GM23338 (cell line): ENCODE measurements at regions not wholly inside any gene's neighbourhood (a gene's known extent, or its start where the extent isn't known, plus 50 kb on each side); places are given as distances from the start of the nearest gene placed in this dataset.
A peak's percentile ranks its signal among the peaks of the same experiment; 100 is the strongest.

Experiments
- ATAC-seq: fragments of 200-7000 bp; cut with Tn5 transposase; 3 replicates; pipeline ENCODE4 v1.9.1; 2020
- DNase-seq: peaks from one replicate; pipeline ENCODE4 v3.0.0-alpha.2; 2015; ENCODE audit warnings: low spot score
- H2AFZ ChIP-seq: fragments of 200-600 bp; sonication (generic); 2 replicates; pipeline ENCODE4 v1.8.0; 2016; ENCODE audit warnings: antibody characterized with exemption, mild to moderate bottlenecking, moderate library complexity
- H3F3A ChIP-seq: fragments of 200-600 bp; sonication (generic); replicated peaks from 2 replicates; pipeline ENCODE4 v1.8.0; 2017; ENCODE audit warnings: antibody characterized with exemption, mixed run types, low read depth
- H3K27ac ChIP-seq: fragments of 200-600 bp; sonication (generic); 2 replicates; pipeline ENCODE4 v1.6.1; 2016; ENCODE audit warnings: low read depth
- H3K27me3 ChIP-seq: fragments of 200-600 bp; sonication (generic); 2 replicates; pipeline ENCODE4 v1.8.0; 2016; ENCODE audit warnings: mild to moderate bottlenecking, mixed run types, moderate library complexity; ENCODE audit not compliant: insufficient read depth
- H3K36me3 ChIP-seq: fragments of 200-600 bp; sonication (generic); 2 replicates; pipeline ENCODE4 v1.8.0; 2016; ENCODE audit warnings: mild to moderate bottlenecking; ENCODE audit not compliant: insufficient read depth
- H3K4me1 ChIP-seq: fragments of 200-600 bp; sonication (generic); 2 replicates; pipeline ENCODE4 v1.8.0; 2016; ENCODE audit warnings: mild to moderate bottlenecking, moderate library complexity; ENCODE audit not compliant: insufficient read depth
- H3K4me2 ChIP-seq: fragments of 200-600 bp; sonication (generic); 2 replicates; pipeline ENCODE4 v1.7.1; 2017; ENCODE audit warnings: mixed run types
- H3K4me3 ChIP-seq: fragments of 200-600 bp; sonication (generic); 2 replicates; pipeline ENCODE4 v1.6.1; 2016; ENCODE audit warnings: mixed run types
- H3K79me2 ChIP-seq: fragments of 200-600 bp; sonication (generic); replicated peaks from 2 replicates; pipeline ENCODE4 v1.8.0; 2017; ENCODE audit warnings: mild to moderate bottlenecking; ENCODE audit not compliant: insufficient read depth
- H3K9me2 ChIP-seq: fragments of 200-600 bp; sonication (generic); 2 replicates; pipeline ENCODE4 v1.8.0; 2017; ENCODE audit not compliant: insufficient read depth
- H4K20me1 ChIP-seq: fragments of 200-600 bp; sonication (generic); replicated peaks from 2 replicates; pipeline ENCODE4 v1.8.0; 2017; ENCODE audit warnings: mild to moderate bottlenecking; ENCODE audit not compliant: insufficient read depth
- H3K27ac Mint-ChIP-seq: 2 replicates; pipeline ENCODE4 v1.8.0; 2020; ENCODE audit warnings: inconsistent platforms, mild to moderate bottlenecking, moderate library complexity, mixed read lengths
- H3K27me3 Mint-ChIP-seq: 3 replicates; pipeline ENCODE4 v1.8.0; 2022; ENCODE audit warnings: low read depth, mild to moderate bottlenecking, moderate library complexity, mixed read lengths, inconsistent platforms; ENCODE audit not compliant: insufficient read depth, poor library complexity
- H3K36me3 Mint-ChIP-seq: 3 replicates; pipeline ENCODE4 v1.8.0; 2021; ENCODE audit warnings: low read depth, mild to moderate bottlenecking, inconsistent platforms, moderate library complexity, mixed read lengths
- H3K4me1 Mint-ChIP-seq: 3 replicates; pipeline ENCODE4 v1.8.0; 2020; ENCODE audit warnings: mild to moderate bottlenecking, inconsistent platforms, mixed read lengths
- H3K4me3 Mint-ChIP-seq: 3 replicates; pipeline ENCODE4 v1.8.0; 2021; ENCODE audit warnings: moderate library complexity, mild to moderate bottlenecking, inconsistent platforms, mixed read lengths
- H3K9me3 Mint-ChIP-seq: 3 replicates; pipeline ENCODE4 v1.8.0; 2020; ENCODE audit warnings: moderate library complexity, mild to moderate bottlenecking, inconsistent platforms, mixed read lengths
- ETS1 ChIP-seq: IDR thresholded peaks from 2 replicates; pipeline ENCODE4 v1.6.1; 2016; ENCODE audit warnings: antibody characterized with exemption
- EZH2 ChIP-seq: fragments of 200-600 bp; sonication (generic); IDR thresholded peaks from one replicate; pipeline ENCODE4 v1.8.0; 2017; ENCODE audit warnings: antibody characterized with exemption, mild to moderate bottlenecking, low read depth; ENCODE audit not compliant: unreplicated experiment
- EZH2phosphoT487 ChIP-seq: fragments of 200-600 bp; sonication (generic); IDR thresholded peaks from one replicate; pipeline ENCODE4 v1.8.1; 2018; ENCODE audit warnings: antibody characterized with exemption; ENCODE audit not compliant: unreplicated experiment
- JUNB ChIP-seq: IDR thresholded peaks from one replicate; pipeline ENCODE4 v1.6.1; 2016; ENCODE audit warnings: antibody characterized with exemption; ENCODE audit not compliant: unreplicated experiment
- POLR2AphosphoS5 ChIP-seq: IDR thresholded peaks from 2 replicates; pipeline ENCODE4 v1.6.1; 2016; ENCODE audit warnings: antibody characterized with exemption, low read depth
- STAT1 ChIP-seq: IDR thresholded peaks from one replicate; pipeline ENCODE4 v1.6.1; 2016; ENCODE audit warnings: antibody characterized with exemption; ENCODE audit not compliant: unreplicated experiment
- ZNF331 ChIP-seq: fragments of 250-450 bp; sonication (Bioruptor Pico); IDR thresholded peaks from 2 replicates; pipeline ENCODE4 v1.5.0; 2020; ENCODE audit warnings: low read depth, mild to moderate bottlenecking, moderate library complexity
- TF ChIP-seq, protein P1 (sequence below): IDR thresholded peaks from one replicate; pipeline ENCODE4 v1.6.1; 2018; ENCODE audit warnings: antibody characterized with exemption; ENCODE audit not compliant: unreplicated experiment
- TF ChIP-seq, protein P2 (sequence below), 2 experiments: fragments of 200-600 bp in 1 of 2; sonication (generic) in 1 of 2; conservative IDR thresholded peaks; 2 replicates each; pipeline versions ENCODE4 v1.5.1 to v1.6.1; 2016 to 2017; ENCODE audit warnings: antibody characterized with exemption in 2 of 2, low read depth in 2 of 2, mild to moderate bottlenecking in 2 of 2, moderate library complexity in 1 of 2
- TF ChIP-seq, protein P3 (sequence below): fragments of 250-450 bp; sonication (Bioruptor Pico); IDR thresholded peaks from 2 replicates; pipeline ENCODE4 v1.5.0; 2020; ENCODE audit warnings: mild to moderate bottlenecking, moderate library complexity

DNA sequence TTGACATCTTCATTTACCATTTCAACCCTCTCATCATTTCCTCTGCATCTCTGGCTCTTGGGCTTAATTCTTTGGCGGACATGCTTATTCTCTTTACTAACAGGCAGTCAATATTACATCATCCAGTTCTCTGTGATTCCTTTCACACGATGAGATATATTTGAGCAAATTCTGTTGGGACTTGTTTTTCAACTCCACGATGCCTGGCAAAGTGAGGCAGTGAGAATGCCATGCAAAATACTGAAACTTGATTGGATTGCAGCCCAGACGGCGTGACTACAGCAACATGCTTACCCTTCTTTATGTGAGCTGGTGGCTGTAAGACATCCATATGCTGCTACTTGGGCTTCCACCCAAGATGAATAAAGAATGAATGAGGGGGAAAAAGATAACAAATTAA is 101.7 kb upstream of the SPACA1 start:
- H3K36me3 Mint-ChIP-seq, result no peaks in the 10 kb centered on the region
- peaks cover 10% of the 10 kb centered on the region; the same call in 2 of the 3 replicates for H3K4me1 Mint-ChIP-seq
- Histone ChIP-seq H3K4me1 (peaks cover 6% of the 10 kb centered on the region; the same call in 1 of the 2 replicates), H3K27ac (no peak overlapping the region), H3K4me2 (no peak overlapping the region), H4K20me1 (no peaks in the 10 kb centered on the region), H3K4me3 (no peak overlapping the region), H3K9me2 (no peaks in the 10 kb centered on the region), H3K79me2 (no peaks in the 10 kb centered on the region), H3F3A (no peaks in the 10 kb centered on the region), H3K36me3 (no peaks in the 10 kb centered on the region), H2AFZ (peak overlapping the region; percentile 91), H3K27me3 (no peaks in the 10 kb centered on the region)
- ATAC-seq (no peak), DNase-seq (no peak)
- no peak overlapping the region for H3K27ac Mint-ChIP-seq
- TF ChIP-seq, protein P1, sequence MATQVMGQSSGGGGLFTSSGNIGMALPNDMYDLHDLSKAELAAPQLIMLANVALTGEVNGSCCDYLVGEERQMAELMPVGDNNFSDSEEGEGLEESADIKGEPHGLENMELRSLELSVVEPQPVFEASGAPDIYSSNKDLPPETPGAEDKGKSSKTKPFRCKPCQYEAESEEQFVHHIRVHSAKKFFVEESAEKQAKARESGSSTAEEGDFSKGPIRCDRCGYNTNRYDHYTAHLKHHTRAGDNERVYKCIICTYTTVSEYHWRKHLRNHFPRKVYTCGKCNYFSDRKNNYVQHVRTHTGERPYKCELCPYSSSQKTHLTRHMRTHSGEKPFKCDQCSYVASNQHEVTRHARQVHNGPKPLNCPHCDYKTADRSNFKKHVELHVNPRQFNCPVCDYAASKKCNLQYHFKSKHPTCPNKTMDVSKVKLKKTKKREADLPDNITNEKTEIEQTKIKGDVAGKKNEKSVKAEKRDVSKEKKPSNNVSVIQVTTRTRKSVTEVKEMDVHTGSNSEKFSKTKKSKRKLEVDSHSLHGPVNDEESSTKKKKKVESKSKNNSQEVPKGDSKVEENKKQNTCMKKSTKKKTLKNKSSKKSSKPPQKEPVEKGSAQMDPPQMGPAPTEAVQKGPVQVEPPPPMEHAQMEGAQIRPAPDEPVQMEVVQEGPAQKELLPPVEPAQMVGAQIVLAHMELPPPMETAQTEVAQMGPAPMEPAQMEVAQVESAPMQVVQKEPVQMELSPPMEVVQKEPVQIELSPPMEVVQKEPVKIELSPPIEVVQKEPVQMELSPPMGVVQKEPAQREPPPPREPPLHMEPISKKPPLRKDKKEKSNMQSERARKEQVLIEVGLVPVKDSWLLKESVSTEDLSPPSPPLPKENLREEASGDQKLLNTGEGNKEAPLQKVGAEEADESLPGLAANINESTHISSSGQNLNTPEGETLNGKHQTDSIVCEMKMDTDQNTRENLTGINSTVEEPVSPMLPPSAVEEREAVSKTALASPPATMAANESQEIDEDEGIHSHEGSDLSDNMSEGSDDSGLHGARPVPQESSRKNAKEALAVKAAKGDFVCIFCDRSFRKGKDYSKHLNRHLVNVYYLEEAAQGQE, result no peak
- TF ChIP-seq STAT1 (no peak), EZH2phosphoT487 (no peak), EZH2 (no peak), JUNB (no peak), ETS1 (no peak), POLR2AphosphoS5 (no peak)
- TF ChIP-seq, protein P2, sequence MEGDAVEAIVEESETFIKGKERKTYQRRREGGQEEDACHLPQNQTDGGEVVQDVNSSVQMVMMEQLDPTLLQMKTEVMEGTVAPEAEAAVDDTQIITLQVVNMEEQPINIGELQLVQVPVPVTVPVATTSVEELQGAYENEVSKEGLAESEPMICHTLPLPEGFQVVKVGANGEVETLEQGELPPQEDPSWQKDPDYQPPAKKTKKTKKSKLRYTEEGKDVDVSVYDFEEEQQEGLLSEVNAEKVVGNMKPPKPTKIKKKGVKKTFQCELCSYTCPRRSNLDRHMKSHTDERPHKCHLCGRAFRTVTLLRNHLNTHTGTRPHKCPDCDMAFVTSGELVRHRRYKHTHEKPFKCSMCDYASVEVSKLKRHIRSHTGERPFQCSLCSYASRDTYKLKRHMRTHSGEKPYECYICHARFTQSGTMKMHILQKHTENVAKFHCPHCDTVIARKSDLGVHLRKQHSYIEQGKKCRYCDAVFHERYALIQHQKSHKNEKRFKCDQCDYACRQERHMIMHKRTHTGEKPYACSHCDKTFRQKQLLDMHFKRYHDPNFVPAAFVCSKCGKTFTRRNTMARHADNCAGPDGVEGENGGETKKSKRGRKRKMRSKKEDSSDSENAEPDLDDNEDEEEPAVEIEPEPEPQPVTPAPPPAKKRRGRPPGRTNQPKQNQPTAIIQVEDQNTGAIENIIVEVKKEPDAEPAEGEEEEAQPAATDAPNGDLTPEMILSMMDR (conservative IDR thresholded peaks at IDR 0.05; ENCODE audit: low read depth in 2 of 2), result no peak
- H3K4me3 Mint-ChIP-seq, result no peak overlapping the region
- H3K27me3 Mint-ChIP-seq, result no peaks in the 10 kb centered on the region
- no peaks in the 10 kb centered on the region for H3K9me3 Mint-ChIP-seq

GRCh38 chr6:87945181-87945580 is 102.5 kb upstream of the SPACA1 start:
- Mint-ChIP-seq H3K27me3 (no peaks in the 10 kb centered on the region), H3K4me1 (peaks cover 10% of the 10 kb centered on the region; the same call in 2 of the 3 replicates), H3K9me3 (no peaks in the 10 kb centered on the region), H3K4me3 (no peak overlapping the region), H3K36me3 (no peaks in the 10 kb centered on the region), H3K27ac (no peak overlapping the region)
- Histone ChIP-seq H3K27me3 (no peaks in the 10 kb centered on the region), H3K4me3 (no peak overlapping the region), H3K79me2 (no peaks in the 10 kb centered on the region), H4K20me1 (no peaks in the 10 kb centered on the region), H3F3A (no peaks in the 10 kb centered on the region), H2AFZ (peak overlapping the region; percentile 91; the same call in 1 of the 2 replicates), H3K4me1 (peaks cover 6% of the 10 kb centered on the region; the same call in 1 of the 2 replicates), H3K4me2 (no peak overlapping the region), H3K9me2 (no peaks in the 10 kb centered on the region), H3K27ac (no peak overlapping the region), H3K36me3 (no peaks in the 10 kb centered on the region)
- DNase-seq (no peak), ATAC-seq (no peak)
- TF ChIP-seq, protein P3, sequence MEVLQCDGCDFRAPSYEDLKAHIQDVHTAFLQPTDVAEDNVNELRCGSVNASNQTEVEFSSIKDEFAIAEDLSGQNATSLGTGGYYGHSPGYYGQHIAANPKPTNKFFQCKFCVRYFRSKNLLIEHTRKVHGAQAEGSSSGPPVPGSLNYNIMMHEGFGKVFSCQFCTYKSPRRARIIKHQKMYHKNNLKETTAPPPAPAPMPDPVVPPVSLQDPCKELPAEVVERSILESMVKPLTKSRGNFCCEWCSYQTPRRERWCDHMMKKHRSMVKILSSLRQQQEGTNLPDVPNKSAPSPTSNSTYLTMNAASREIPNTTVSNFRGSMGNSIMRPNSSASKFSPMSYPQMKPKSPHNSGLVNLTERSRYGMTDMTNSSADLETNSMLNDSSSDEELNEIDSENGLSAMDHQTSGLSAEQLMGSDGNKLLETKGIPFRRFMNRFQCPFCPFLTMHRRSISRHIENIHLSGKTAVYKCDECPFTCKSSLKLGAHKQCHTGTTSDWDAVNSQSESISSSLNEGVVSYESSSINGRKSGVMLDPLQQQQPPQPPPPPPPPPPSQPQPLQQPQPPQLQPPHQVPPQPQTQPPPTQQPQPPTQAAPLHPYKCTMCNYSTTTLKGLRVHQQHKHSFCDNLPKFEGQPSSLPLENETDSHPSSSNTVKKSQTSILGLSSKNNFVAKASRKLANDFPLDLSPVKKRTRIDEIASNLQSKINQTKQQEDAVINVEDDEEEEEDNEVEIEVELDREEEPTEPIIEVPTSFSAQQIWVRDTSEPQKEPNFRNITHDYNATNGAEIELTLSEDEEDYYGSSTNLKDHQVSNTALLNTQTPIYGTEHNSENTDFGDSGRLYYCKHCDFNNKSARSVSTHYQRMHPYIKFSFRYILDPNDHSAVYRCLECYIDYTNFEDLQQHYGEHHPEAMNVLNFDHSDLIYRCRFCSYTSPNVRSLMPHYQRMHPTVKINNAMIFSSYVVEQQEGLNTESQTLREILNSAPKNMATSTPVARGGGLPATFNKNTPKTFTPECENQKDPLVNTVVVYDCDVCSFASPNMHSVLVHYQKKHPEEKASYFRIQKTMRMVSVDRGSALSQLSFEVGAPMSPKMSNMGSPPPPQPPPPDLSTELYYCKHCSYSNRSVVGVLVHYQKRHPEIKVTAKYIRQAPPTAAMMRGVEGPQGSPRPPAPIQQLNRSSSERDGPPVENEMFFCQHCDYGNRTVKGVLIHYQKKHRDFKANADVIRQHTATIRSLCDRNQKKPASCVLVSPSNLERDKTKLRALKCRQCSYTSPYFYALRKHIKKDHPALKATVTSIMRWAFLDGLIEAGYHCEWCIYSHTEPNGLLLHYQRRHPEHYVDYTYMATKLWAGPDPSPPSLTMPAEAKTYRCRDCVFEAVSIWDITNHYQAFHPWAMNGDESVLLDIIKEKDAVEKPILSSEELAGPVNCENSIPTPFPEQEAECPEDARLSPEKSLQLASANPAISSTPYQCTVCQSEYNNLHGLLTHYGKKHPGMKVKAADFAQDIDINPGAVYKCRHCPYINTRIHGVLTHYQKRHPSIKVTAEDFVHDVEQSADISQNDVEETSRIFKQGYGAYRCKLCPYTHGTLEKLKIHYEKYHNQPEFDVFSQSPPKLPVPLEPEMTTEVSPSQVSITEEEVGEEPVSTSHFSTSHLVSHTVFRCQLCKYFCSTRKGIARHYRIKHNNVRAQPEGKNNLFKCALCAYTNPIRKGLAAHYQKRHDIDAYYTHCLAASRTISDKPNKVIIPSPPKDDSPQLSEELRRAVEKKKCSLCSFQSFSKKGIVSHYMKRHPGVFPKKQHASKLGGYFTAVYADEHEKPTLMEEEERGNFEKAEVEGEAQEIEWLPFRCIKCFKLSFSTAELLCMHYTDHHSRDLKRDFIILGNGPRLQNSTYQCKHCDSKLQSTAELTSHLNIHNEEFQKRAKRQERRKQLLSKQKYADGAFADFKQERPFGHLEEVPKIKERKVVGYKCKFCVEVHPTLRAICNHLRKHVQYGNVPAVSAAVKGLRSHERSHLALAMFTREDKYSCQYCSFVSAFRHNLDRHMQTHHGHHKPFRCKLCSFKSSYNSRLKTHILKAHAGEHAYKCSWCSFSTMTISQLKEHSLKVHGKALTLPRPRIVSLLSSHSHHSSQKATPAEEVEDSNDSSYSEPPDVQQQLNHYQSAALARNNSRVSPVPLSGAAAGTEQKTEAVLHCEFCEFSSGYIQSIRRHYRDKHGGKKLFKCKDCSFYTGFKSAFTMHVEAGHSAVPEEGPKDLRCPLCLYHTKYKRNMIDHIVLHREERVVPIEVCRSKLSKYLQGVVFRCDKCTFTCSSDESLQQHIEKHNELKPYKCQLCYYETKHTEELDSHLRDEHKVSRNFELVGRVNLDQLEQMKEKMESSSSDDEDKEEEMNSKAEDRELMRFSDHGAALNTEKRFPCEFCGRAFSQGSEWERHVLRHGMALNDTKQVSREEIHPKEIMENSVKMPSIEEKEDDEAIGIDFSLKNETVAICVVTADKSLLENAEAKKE (CRISPR knock-in tag), result no peak
- no peak for TF ChIP-seq EZH2phosphoT487
- TF ChIP-seq ZNF331 (CRISPR knock-in tag), result no peak
- TF ChIP-seq JUNB, result no peak
